ENCODE measurements at regions not wholly inside any gene's neighbourhood (a gene's known extent, or its start where the extent isn't known, plus 50 kb on each side); places are given as distances from the start of the nearest gene placed in this dataset.

GRCh38 chr1:157277913-157278312 lies 139.7 kb upstream of the ETV3 start:
- DNase-seq (ENCODE audit: low read depth), result no peak
- TF ChIP-seq, protein P1, sequence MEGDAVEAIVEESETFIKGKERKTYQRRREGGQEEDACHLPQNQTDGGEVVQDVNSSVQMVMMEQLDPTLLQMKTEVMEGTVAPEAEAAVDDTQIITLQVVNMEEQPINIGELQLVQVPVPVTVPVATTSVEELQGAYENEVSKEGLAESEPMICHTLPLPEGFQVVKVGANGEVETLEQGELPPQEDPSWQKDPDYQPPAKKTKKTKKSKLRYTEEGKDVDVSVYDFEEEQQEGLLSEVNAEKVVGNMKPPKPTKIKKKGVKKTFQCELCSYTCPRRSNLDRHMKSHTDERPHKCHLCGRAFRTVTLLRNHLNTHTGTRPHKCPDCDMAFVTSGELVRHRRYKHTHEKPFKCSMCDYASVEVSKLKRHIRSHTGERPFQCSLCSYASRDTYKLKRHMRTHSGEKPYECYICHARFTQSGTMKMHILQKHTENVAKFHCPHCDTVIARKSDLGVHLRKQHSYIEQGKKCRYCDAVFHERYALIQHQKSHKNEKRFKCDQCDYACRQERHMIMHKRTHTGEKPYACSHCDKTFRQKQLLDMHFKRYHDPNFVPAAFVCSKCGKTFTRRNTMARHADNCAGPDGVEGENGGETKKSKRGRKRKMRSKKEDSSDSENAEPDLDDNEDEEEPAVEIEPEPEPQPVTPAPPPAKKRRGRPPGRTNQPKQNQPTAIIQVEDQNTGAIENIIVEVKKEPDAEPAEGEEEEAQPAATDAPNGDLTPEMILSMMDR (IDR thresholded peaks at IDR 0.05; ENCODE audit: low read depth, low read length, missing control alignments), result no peak
- no peak overlapping the region for H3K4me3 ChIP-seq (ENCODE audit: low read depth, low read length)
- in situ Hi-C loops (cut with HindIII; ENCODE audit: low sequenced_read_pairs), result no loop called here

GRCh38 chr1:157277281-157277680 lies 139.1 kb upstream of the ETV3 start:
- no peak for DNase-seq (ENCODE audit: low read depth)
- in situ Hi-C loops (cut with HindIII; ENCODE audit: low sequenced_read_pairs), result no loop called here
- TF ChIP-seq, protein P1 (IDR thresholded peaks at IDR 0.05; ENCODE audit: low read depth, low read length, missing control alignments), result no peak
- no peak overlapping the region for H3K4me3 ChIP-seq (ENCODE audit: low read depth, low read length)

DNA sequence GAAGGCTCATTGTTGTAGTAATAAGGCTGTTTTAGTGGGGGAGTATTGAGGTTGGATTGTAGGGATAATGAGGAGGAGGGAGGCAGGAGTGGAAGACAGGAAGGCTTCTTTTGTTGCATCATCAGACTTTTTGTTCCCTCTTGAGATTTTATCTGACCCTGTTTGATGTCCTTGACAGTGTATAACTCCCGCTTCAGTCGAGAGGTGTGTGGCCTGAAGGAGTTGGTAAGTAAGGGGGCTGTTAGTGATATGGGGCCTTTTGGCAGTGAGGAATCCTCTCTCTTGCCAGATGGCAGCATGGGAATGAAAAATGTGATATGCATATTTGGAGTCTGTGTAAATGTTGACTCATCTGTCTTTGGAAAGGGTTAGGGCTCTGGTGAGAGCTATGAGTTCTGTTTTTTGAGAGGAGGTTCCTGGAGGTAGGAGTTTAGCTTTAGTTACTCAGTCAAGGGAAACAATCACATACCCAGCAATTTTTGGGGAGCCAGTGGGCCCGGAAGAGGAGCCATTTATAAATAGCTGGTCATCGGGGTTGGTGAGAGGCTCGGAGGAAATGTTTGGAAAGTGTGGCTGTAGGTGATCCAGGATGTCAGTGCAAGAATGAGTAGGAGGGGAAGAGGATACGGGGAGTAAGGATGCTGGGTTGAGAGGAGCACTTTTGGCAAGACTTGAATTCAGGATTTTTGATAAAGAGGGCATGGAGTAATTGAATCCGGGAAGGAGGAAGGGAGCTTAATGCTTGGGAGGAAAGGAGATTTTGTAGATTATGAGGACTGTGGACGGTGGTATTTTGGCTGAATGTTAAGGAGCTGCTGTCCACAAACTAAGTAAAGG lies 136.7 kb upstream of the ETV3 start:
- H3K4me3 ChIP-seq (ENCODE audit: low read depth, low read length), result no peak overlapping the region
- TF ChIP-seq, protein P1 (IDR thresholded peaks at IDR 0.05; ENCODE audit: low read depth, low read length, missing control alignments), result no peak
- peak; percentile 40 for DNase-seq (ENCODE audit: low read depth)
- in situ Hi-C loops (cut with HindIII; ENCODE audit: low sequenced_read_pairs), result no loop called here

DNA sequence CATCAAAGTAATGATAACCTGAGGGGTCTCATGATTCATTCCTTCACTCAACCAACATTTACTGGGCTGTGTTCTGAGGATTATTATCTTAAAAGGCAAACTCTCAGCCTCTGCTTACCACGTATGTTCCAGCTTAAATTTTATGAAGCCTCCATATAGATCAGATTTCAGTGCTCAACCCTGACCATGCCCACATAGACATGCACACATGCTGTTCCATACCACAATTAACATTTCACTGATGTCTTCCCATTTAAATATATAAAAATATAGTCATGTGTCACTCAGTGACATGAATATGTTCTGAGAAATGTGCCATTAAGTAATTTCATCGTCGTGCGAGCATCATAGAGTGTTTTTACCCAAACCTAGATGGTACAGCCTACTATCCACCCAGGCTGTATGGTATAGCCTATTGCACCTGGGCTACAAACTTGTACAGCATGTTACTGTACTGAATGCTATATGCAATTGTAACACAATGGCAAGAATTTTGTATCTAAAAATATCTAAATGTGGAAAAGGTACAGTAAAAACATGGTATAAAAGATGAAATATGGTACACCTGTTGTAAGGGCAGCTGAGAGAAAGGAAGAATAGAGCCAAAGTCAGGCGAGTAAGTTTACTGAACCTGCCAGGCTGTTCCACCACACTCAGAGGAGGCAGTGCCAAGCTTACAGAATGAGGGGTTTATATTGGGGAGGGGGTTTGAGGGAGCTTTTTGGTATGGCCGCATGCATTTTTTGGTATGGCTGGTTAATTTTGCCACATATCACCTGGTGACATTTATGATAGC lies 134.7 kb upstream of the ETV3 start:
- no peak for DNase-seq (ENCODE audit: low read depth)
- TF ChIP-seq, protein P1 (IDR thresholded peaks at IDR 0.05; ENCODE audit: low read depth, low read length, missing control alignments), result no peak
- in situ Hi-C loops (cut with HindIII; ENCODE audit: low sequenced_read_pairs), result no loop called here
- no peak overlapping the region for H3K4me3 ChIP-seq (ENCODE audit: low read depth, low read length)

- DNase-seq (ENCODE audit: low read depth), result no peak
- in situ Hi-C loops (cut with HindIII; ENCODE audit: low sequenced_read_pairs), result no loop called here
- no peak overlapping the region for H3K4me3 ChIP-seq (ENCODE audit: low read depth, low read length)
- TF ChIP-seq, protein P1 (IDR thresholded peaks at IDR 0.05; ENCODE audit: low read depth, low read length, missing control alignments), result no peak
Measured at GRCh38 chr1:157272264-157272663, 134.1 kb upstream of the ETV3 start.

DNA sequence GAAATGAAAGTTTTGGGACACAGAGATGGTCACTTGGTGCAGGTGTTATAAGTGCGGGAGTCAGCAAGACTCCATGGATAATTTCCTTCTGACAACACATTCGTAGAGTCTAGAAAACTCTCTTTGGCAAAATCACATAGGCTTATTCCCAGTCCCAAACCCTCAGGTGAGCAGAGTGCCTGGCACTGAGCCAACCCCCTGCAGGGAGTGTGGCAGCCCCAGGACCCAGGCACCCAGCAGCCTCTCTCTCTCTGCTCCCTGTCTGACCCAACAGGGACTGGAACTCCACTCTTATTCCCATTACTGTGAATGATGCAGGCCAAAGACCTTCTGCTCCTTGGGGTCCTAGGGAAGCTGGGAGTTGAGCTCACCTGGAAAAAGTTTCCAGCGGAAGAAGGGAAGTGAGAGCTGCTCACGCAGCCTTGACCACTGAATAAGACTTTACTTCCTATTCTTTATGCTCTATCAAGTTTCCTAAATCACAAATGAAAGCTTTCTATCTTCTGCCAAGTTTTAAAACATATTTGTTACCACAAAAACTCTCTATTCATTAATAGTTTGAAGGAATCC lies 132.6 kb upstream of the ETV3 start:
- H3K4me3 ChIP-seq (ENCODE audit: low read depth, low read length), result no peak overlapping the region
- DNase-seq (ENCODE audit: low read depth), result peak; percentile 12
- in situ Hi-C loops (cut with HindIII; ENCODE audit: low sequenced_read_pairs), result no loop called here
- TF ChIP-seq, protein P1 (IDR thresholded peaks at IDR 0.05; ENCODE audit: low read depth, low read length, missing control alignments), result no peak
